Umbilical cord (tissue), 1 donor: ENCODE measurements at regions not wholly inside any gene's neighbourhood (a gene's known extent, or its start where the extent isn't known, plus 50 kb on each side); places are given as distances from the start of the nearest gene placed in this dataset.
"Not testable (repeated sequence)": the region's sequence is repeated elsewhere in the genome, so short reads cannot be mapped to it uniquely, and the experiment has no call there.

Experiments used
- DNase-seq: peaks from one replicate; pipeline ENCODE4 v3.0.0-alpha.2; 2015; ENCODE audit warnings: low spot score

DNA sequence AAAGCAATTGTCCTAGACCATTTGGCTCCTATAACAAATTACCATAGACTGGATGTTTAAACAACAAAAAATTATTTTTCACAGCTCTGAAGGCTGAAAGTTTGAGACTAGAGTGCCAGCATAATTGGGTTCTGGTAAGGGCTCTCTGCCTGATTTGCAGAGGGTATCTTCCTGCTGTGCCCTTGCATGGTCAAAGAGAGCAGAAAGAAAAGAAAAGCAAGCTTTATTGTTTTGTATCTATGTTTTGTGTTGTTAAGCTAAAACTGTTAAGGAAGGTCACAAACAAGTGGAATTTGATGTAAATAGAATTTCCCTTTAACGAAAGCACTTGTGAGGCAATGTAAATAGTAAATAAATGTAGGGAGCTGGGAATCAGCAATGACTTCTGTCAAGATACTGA lies 1031.0 kb upstream of the ATXN7L3B start:
- no peak for DNase-seq

DNA sequence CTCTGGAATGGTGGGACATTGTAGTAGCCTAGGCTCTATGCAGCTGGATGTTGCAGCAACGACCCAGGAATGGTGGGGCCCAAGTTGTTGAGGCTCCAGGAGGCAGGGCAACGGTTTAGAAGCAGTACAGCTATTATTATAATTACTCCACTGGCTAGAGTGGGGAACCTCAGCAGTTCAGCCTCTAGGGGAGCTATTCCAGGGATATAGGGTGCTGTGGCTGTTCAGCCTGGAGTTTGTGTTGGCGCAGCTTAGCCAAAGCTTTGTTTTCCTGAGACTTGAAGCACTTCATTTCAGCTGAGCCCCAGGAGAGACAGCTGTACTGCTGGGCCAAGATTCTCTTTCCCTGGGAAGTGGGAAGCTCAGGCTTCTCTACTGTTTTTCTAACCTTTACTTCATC lies 1023.0 kb upstream of the ATXN7L3B start:
- no peak for DNase-seq

DNA sequence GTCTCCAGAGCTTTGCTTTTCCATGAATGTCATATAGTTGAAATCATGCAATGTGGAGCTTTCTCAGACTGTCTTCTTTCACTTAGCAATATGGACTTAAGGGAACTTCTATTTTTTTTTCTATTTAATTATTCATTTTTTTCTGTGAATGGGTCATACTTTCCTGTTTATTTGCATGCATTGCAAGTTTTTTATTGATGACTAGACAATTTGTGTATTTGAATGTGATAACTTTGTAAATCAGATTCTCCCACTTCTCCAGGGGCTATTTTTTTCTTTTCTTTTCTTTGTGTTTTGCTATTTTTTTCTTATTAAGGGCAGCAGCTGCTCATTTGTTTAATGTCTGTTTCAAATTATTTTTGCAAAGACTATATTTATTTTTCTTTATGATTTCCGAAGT lies 1019.8 kb upstream of the ATXN7L3B start:
- DNase-seq: no peak

GRCh38 chr12:73529231-73529630 lies 1008.4 kb upstream of the ATXN7L3B start:
- DNase-seq: no peak

GRCh38 chr12:73529954-73530353 lies 1007.7 kb upstream of the ATXN7L3B start:
- DNase-seq: no peak

- no peak for DNase-seq
Measured at GRCh38 chr12:73531752-73532151, 1005.9 kb upstream of the ATXN7L3B start.

GRCh38 chr12:73547421-73547820 lies 990.2 kb upstream of the ATXN7L3B start:
- DNase-seq: peak; percentile 2

- DNase-seq: no peak
Measured at GRCh38 chr12:73585136-73585535, 952.5 kb upstream of the ATXN7L3B start.

GRCh38 chr12:73589220-73589619 lies 948.4 kb upstream of the ATXN7L3B start:
- no peak for DNase-seq

- peak; percentile 1 for DNase-seq
Measured at GRCh38 chr12:73598626-73599025, 939.0 kb upstream of the ATXN7L3B start.

GRCh38 chr12:73599268-73599667 lies 938.4 kb upstream of the ATXN7L3B start:
- no peak for DNase-seq

GRCh38 chr12:73605925-73606324 lies 931.7 kb upstream of the ATXN7L3B start:
- not testable (repeated sequence) for DNase-seq

GRCh38 chr12:73612551-73612950 lies 925.1 kb upstream of the ATXN7L3B start:
- peak; percentile 74 for DNase-seq

DNA sequence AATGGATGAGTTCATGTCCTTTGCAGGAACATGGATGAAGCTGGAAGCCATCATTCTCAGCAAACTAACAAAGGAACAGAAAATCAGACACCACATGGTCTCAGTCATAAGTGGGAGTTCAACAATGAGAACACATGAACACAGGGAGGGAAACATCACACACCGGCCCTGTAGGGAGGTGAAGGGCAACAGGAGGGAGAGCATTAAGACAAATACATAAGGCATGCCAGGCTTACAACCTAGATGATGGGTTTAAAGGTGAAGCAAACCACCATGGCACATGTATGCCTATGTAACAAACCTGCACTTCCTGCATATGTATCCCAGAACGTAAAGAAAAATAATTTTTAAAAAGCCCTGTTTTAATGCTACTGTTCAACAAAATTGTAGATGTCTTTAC lies 914.2 kb upstream of the ATXN7L3B start:
- DNase-seq: no peak

DNA sequence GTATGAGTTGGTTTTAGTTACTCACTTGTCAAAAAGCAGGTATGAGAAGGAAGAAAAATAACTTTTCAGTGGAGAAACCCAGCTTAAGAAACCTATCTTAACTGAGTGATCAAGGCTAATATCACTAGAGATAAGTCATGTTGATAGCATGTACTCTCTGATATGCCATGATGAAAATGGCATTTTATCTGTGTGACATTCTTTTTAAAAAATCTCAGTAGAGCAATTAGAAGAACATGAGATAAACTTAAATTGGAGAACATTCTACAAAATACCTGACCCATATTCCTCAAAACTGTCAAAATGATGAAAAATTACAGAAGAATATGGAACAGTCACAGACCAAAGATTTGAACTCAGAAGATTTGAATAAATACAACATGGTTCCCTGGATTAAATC lies 912.4 kb upstream of the ATXN7L3B start:
- no peak for DNase-seq

DNA sequence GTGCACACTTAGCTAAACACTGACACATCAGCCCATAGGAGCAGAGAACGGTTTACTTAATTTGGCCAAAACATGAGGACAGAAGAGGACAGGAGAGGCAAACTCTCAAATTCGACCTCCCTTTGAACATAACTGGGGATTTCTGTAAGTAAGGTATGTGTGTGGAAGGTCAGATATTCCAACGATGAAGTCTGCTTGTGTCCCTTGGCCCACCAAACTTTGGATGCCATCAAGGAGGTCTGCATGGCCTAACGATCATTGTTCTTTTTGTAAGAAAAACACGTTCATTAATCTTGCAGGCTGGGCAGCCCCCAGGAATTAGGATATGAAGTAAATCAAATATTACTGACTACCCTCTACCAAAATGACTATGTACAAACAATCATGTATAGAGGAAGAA lies 908.5 kb upstream of the ATXN7L3B start:
- no peak for DNase-seq

DNA sequence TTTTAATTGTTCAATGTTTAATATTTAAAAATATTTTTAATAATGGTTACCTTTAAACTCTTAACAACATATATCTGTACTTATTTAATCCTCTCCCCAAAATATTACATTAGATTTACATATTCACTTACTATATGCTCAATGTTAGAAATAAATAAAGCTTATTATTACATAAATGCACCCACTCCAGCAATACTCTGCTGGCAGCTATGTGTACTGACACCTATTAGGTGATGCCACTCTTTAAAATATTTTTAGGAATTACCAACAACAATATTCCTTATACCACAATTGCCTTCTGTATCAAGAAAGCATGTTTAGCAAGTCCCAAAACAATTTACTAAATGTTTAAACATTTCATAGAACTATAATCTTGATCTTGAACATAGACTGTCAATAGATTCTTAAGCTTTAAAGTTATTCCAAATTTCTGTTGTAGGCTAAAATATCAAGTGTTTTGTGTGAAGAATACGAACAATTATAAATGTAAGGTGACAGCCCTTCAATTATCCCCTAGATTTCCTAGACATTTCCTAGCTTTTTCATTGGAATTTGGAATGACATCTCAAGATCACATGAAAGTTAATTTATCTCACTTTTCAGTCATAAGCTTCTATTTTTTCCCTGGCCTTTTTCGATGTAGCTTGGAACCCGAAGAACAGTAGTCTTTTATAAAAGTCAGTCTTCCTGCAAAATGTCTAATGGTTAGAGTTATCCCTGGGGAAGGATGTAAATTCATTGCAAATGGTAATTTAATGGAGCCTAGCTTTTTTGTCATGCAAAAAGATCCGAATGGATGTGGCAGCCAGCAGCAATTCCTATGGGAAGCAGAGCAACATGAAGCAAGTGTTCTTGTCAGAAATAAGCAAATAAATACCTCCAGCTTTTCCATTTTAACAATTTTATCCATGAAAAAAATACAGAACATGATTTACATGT lies 907.5 kb upstream of the ATXN7L3B start:
- DNase-seq: no peak

DNA sequence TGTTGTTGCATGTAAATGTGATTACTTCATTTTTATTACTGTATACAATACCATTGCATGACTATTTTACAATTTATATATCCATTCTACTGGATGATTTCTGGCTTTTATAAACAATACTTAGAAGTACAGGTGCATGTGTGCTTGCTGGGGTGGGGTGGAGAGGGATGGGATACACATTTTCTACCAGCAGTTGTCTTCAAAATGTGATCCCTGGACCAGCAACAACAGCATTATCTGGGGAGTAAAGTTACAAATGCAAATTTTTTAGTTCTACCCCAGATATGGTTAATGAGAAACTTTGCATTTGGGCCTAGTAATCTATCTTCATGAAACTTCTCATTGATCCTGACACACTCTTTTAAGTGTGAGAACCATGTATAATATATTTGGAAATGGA lies 905.4 kb upstream of the ATXN7L3B start:
- DNase-seq: no peak

GRCh38 chr12:73632661-73633060 lies 905.0 kb upstream of the ATXN7L3B start:
- DNase-seq: no peak

GRCh38 chr12:73639397-73639796 lies 898.2 kb upstream of the ATXN7L3B start:
- DNase-seq: not testable (repeated sequence)

- DNase-seq: no peak
Measured at GRCh38 chr12:73656375-73656774, 881.3 kb upstream of the ATXN7L3B start.

- no peak for DNase-seq
Measured at GRCh38 chr12:73659802-73660201, 877.8 kb upstream of the ATXN7L3B start.

GRCh38 chr12:73665193-73665592 lies 872.4 kb upstream of the ATXN7L3B start:
- no peak for DNase-seq

DNA sequence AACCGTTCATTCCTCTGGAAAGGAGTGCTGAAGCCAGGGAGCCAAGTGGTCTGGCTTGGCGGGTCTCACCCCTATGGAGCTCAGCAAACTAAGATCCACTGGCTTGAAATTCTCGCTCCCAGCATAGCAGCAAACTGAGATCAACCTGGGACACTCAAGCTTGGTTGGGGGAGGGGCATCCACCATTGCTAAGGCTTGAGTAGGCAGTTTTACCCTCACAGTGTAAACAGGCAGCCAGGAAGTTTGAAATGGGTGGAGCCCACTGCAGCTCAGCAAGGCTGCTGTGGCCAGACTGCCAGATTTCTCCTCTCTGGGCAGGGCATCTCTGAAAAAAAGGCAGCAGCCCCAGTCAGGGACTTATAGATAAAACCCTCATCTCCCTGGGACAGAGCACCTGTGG lies 866.1 kb upstream of the ATXN7L3B start:
- DNase-seq: not testable (repeated sequence)
